H1 (cell line): ENCODE measurements at regions not wholly inside any gene's neighbourhood (a gene's known extent, or its start where the extent isn't known, plus 50 kb on each side); places are given as distances from the start of the nearest gene placed in this dataset.

ENCODE experiments used
- GTF2F1 ChIP-seq: IDR thresholded peaks from 2 replicates; pipeline ENCODE4 v1.6.1; 2012; ENCODE audit warnings: low read depth, low read length, improper control_type of control experiment, borderline replicate concordance
- JUND ChIP-seq: IDR thresholded peaks from 2 replicates; pipeline ENCODE4 v1.6.1; 2011; ENCODE audit warnings: mild to moderate bottlenecking, improper control_type of control experiment, low read length
- ZNF274 ChIP-seq: IDR thresholded peaks from 2 replicates; pipeline ENCODE4 v1.7.0; 2012; ENCODE audit warnings: low read length, borderline replicate concordance; ENCODE audit errors: extremely low read depth

- TF ChIP-seq JUND: no peak
- no peak for TF ChIP-seq GTF2F1
- TF ChIP-seq ZNF274: no peak
Measured at GRCh38 chr2:230601510-230601909, 111.1 kb upstream of the CAB39 start (continued).
